ENCODE measurements at regions not wholly inside any gene's neighbourhood (a gene's known extent, or its start where the extent isn't known, plus 50 kb on each side); places are given as distances from the start of the nearest gene placed in this dataset.

- no peaks in the 10 kb centered on the region for H3F3A ChIP-seq (ENCODE audit: insufficient read depth)
- no peaks in the 10 kb centered on the region for H3K27me3 ChIP-seq (ENCODE audit: low read length)
- no peak overlapping the region for H2AFZ ChIP-seq (ENCODE audit: low read depth, low read length, severe bottlenecking)
- H3K4me2 ChIP-seq (ENCODE audit: low read depth, low read length, poor library complexity, severe bottlenecking), result no peak overlapping the region
- H4K20me1 ChIP-seq (ENCODE audit: low read depth, low read length), result no peaks in the 10 kb centered on the region
- H3K4me3 ChIP-seq (ENCODE audit: insufficient read depth, low read length, poor library complexity, severe bottlenecking), result no peak overlapping the region
- TF ChIP-seq CTCF (IDR thresholded peaks at IDR 0.05; ENCODE audit: insufficient read depth, low read length, poor library complexity, severe bottlenecking) (no peak), EZH2phosphoT487 (conservative IDR thresholded peaks at IDR 0.05; ENCODE audit: low read length) (no peak)
- no peaks in the 10 kb centered on the region for H3K36me3 ChIP-seq (ENCODE audit: low read length)
- H3K79me2 ChIP-seq (ENCODE audit: insufficient read depth, low read length), result no peaks in the 10 kb centered on the region
- no peak overlapping the region for H3K27ac ChIP-seq (ENCODE audit: low read depth, low read length)
- H3K9me3 ChIP-seq (ENCODE audit: insufficient read depth, low read length), result no peaks in the 10 kb centered on the region
- H3K9ac ChIP-seq (ENCODE audit: low read length), result no peak overlapping the region
- H3K9me2 ChIP-seq (replicated peaks; ENCODE audit: insufficient read depth, low read length), result no peaks in the 10 kb centered on the region
Observed at GRCh38 chr13:39897636-39898035, 242.2 kb downstream of the COG6 start.

- no peak overlapping the region for H3K9ac ChIP-seq (ENCODE audit: low read length)
- H3K4me3 ChIP-seq (ENCODE audit: insufficient read depth, low read length, poor library complexity, severe bottlenecking), result no peak overlapping the region
- H3K27me3 ChIP-seq (ENCODE audit: low read length), result no peaks in the 10 kb centered on the region
- no peak overlapping the region for H2AFZ ChIP-seq (ENCODE audit: low read depth, low read length, severe bottlenecking)
- no peaks in the 10 kb centered on the region for H4K20me1 ChIP-seq (ENCODE audit: low read depth, low read length)
- TF ChIP-seq CTCF (IDR thresholded peaks at IDR 0.05; ENCODE audit: insufficient read depth, low read length, poor library complexity, severe bottlenecking) (no peak), EZH2phosphoT487 (conservative IDR thresholded peaks at IDR 0.05; ENCODE audit: low read length) (no peak)
- no peaks in the 10 kb centered on the region for H3K36me3 ChIP-seq (ENCODE audit: low read length)
- no peaks in the 10 kb centered on the region for H3K79me2 ChIP-seq (ENCODE audit: insufficient read depth, low read length)
- H3K9me2 ChIP-seq (replicated peaks; ENCODE audit: insufficient read depth, low read length), result no peaks in the 10 kb centered on the region
- no peak overlapping the region for H3K27ac ChIP-seq (ENCODE audit: low read depth, low read length)
- H3F3A ChIP-seq (ENCODE audit: insufficient read depth), result no peaks in the 10 kb centered on the region
- H3K4me2 ChIP-seq (ENCODE audit: low read depth, low read length, poor library complexity, severe bottlenecking), result no peak overlapping the region
- H3K9me3 ChIP-seq (ENCODE audit: insufficient read depth, low read length), result no peaks in the 10 kb centered on the region
Observed at GRCh38 chr13:39900106-39900750, 244.8 kb downstream of the COG6 start.

GRCh38 chr13:39904959-39905358 lies 249.5 kb downstream of the COG6 start:
- Histone ChIP-seq H3K9me2 (replicated peaks; ENCODE audit: insufficient read depth, low read length) (no peaks in the 10 kb centered on the region), H3K27ac (ENCODE audit: low read depth, low read length) (no peak overlapping the region), H3K27me3 (ENCODE audit: low read length) (no peaks in the 10 kb centered on the region), H2AFZ (ENCODE audit: low read depth, low read length, severe bottlenecking) (no peak overlapping the region), H3K79me2 (ENCODE audit: insufficient read depth, low read length) (no peaks in the 10 kb centered on the region), H3K9ac (ENCODE audit: low read length) (no peak overlapping the region), H3K36me3 (ENCODE audit: low read length) (no peaks in the 10 kb centered on the region), H3K4me3 (ENCODE audit: insufficient read depth, low read length, poor library complexity, severe bottlenecking) (no peak overlapping the region), H3F3A (ENCODE audit: insufficient read depth) (no peaks in the 10 kb centered on the region), H3K9me3 (ENCODE audit: insufficient read depth, low read length) (no peaks in the 10 kb centered on the region), H4K20me1 (ENCODE audit: low read depth, low read length) (no peaks in the 10 kb centered on the region), H3K4me2 (ENCODE audit: low read depth, low read length, poor library complexity, severe bottlenecking) (no peak overlapping the region)
- TF ChIP-seq CTCF (IDR thresholded peaks at IDR 0.05; ENCODE audit: insufficient read depth, low read length, poor library complexity, severe bottlenecking) (no peak), EZH2phosphoT487 (conservative IDR thresholded peaks at IDR 0.05; ENCODE audit: low read length) (no peak)

All from SU-DHL-6 (cell line).